K562 (cell line): ENCODE measurements at regions not wholly inside any gene's neighbourhood (a gene's known extent, or its start where the extent isn't known, plus 50 kb on each side); places are given as distances from the start of the nearest gene placed in this dataset.

Experiments
- ATAC-seq: fragments of 200-7000 bp; cut with Tn5 transposase; 3 replicates; pipeline ENCODE4 v1.9.1; 2020; ENCODE audit warnings: moderate library complexity
- BruUV-seq: library from RNA; stranded (reverse); fragments of 400-500 nt; replicated peaks from 2 replicates; lab custom pipeline; 2021; lab: Mats Ljungman, UMichigan
- CTCF ChIA-PET: fragments of 300-600 bp; formaldehyde crosslinking; extraction: SDS; loops from one replicate; lab custom pipeline; 2021; ENCODE audit warnings: low intra/inter-chr PET ratio; lab: Yijun Ruan, JAX
- POLR2A ChIA-PET: fragments of 300-600, 350-650 bp; sonication (Branson Sonifier 250); formaldehyde crosslinking; extraction: SDS; loops from one replicate; lab custom pipeline; 2021; ENCODE audit warnings: antibody characterized with exemption, inconsistent platforms; lab: Yijun Ruan, JAX
- DNase-seq, 4 experiments: peaks; one replicate each; pipeline versions ENCODE4 v3.0.0 to v3.0.0-alpha.2; 2011 to 2018; ENCODE audit warnings: low spot score in 3 of 4, mixed read lengths in 3 of 4; ENCODE audit errors: extremely low read depth in 1 of 4
- FAIRE-seq: peaks from 2 replicates; lab custom pipeline; 2011; peaks lifted over from hg19 to GRCh38; lab: Jason Lieb, UNC
- H2AFZ ChIP-seq: 2 replicates; pipeline ENCODE4 v1.6.0; 2011; ENCODE audit warnings: low read depth, low read length, control low read depth, inconsistent platforms
- H3K27ac ChIP-seq: fragments of 200-600 bp; 3 replicates; pipeline ENCODE4 v1.8.0; 2011; ENCODE audit warnings: low read depth, mild to moderate bottlenecking, control low read depth, inconsistent platforms, low read length, moderate library complexity, mixed read lengths; ENCODE audit errors: extremely low read depth
- H3K27me3 ChIP-seq, 2 experiments: fragments of 300-600 bp in 1 of 2; 2 replicates in 1 of 2; 3 replicates in 1 of 2; pipeline versions ENCODE4 v1.6.0 to v1.8.0; 2011; ENCODE audit warnings: inconsistent platforms in 2 of 2, low read length in 2 of 2, mild to moderate bottlenecking in 1 of 2, mixed read lengths in 1 of 2, moderate library complexity in 1 of 2; ENCODE audit not compliant: control insufficient read depth in 2 of 2, insufficient read depth in 2 of 2
- H3K36me3 ChIP-seq: fragments of 300-600 bp; 3 replicates; pipeline ENCODE4 v1.8.0; 2011; ENCODE audit warnings: mild to moderate bottlenecking, low read length, inconsistent platforms; ENCODE audit not compliant: control insufficient read depth, insufficient read depth
- H3K4me1 ChIP-seq, 2 experiments: fragments of 200-600 bp in 1 of 2; replicated peaks in 1 of 2; 2 replicates in 1 of 2; 3 replicates in 1 of 2; pipeline versions ENCODE4 v1.5.1 to v1.8.0; 2011; ENCODE audit warnings: inconsistent platforms in 2 of 2, low read length in 2 of 2, mild to moderate bottlenecking in 1 of 2, mixed read lengths in 1 of 2, moderate library complexity in 1 of 2; ENCODE audit not compliant: control insufficient read depth in 2 of 2, insufficient read depth in 2 of 2
- H3K4me2 ChIP-seq: 2 replicates; pipeline ENCODE4 v1.6.1; 2011; ENCODE audit warnings: low read length, control low read depth, inconsistent platforms, mixed read lengths; ENCODE audit not compliant: insufficient read depth
- H3K4me3 ChIP-seq: fragments of 200-600 bp; sonication (generic), shearing (Covaris generic); 2 replicates; pipeline ENCODE4 v1.5.1; 2016; ENCODE audit warnings: control low read depth, inconsistent platforms
- H3K79me2 ChIP-seq: fragments of 200-600 bp; 3 replicates; pipeline ENCODE4 v1.8.0; 2011; ENCODE audit warnings: low read length, inconsistent platforms; ENCODE audit not compliant: control insufficient read depth, insufficient read depth
- H3K9ac ChIP-seq, 2 experiments: 2 replicates each; pipeline versions ENCODE4 v1.6.0 to v1.6.1; 2011; ENCODE audit warnings: low read depth in 2 of 2, low read length in 2 of 2, control low read depth in 1 of 2, inconsistent platforms in 1 of 2, mild to moderate bottlenecking in 1 of 2, mixed read lengths in 1 of 2; ENCODE audit not compliant: insufficient read depth in 1 of 2
- H3K9me1 ChIP-seq: one replicate; pipeline ENCODE4 v1.6.0; 2011; ENCODE audit warnings: inconsistent platforms, mild to moderate bottlenecking, low read length, moderate library complexity; ENCODE audit not compliant: control insufficient read depth, insufficient read depth
- H3K9me3 ChIP-seq: replicated peaks from 2 replicates; pipeline ENCODE4 v1.5.1; 2011; ENCODE audit warnings: low read depth, low read length, inconsistent platforms; ENCODE audit not compliant: control insufficient read depth, insufficient read depth
- H4K20me1 ChIP-seq: replicated peaks from 2 replicates; pipeline ENCODE4 v1.6.1; 2011; ENCODE audit warnings: low read length, inconsistent platforms, mixed read lengths; ENCODE audit not compliant: control insufficient read depth, insufficient read depth
- MAFF ChIP-seq: IDR thresholded peaks from 2 replicates; pipeline ENCODE4 v1.6.1; 2012; ENCODE audit warnings: low read length, improper control_type of control experiment
- RBM39 ChIP-seq: fragments of 200-400 bp; formaldehyde crosslinking; optimal IDR thresholded peaks from 2 replicates; pipeline ENCODE3; 2018; ENCODE audit warnings: low read depth, low read length
- SRSF9 ChIP-seq: fragments of 200-400 bp; formaldehyde crosslinking; IDR thresholded peaks from 2 replicates; pipeline ENCODE4 v1.6.1; 2017; ENCODE audit warnings: low read depth, low read length, borderline replicate concordance
- WGBS: fragments of 100-300 bp; shearing (Covaris generic); methylation state at CpG from one replicate; pipeline ENCODE4 v1.1.6; 2016; ENCODE audit warnings: low coverage, mixed read lengths; ENCODE audit not compliant: insufficient coverage; ENCODE audit errors: missing lambda C conversion rate; 5-methylcytosine and 5-hydroxymethylcytosine counted together
- in situ Hi-C: fragments of 300-500 bp; cut with MboI; formaldehyde crosslinking; loops from 4 replicates; pipeline ENCODE4 v1.15.0; 2018; ENCODE audit warnings: inconsistent platforms, mixed read lengths
- intact Hi-C: fragments of 100-400 bp; cut with micrococcal nuclease; formaldehyde crosslinking; loops from 2 replicates; pipeline ENCODE4 v1.14.2; 2022
- TF ChIP-seq, protein P1 (sequence below): fragments of 450-650 bp; formaldehyde crosslinking; IDR thresholded peaks from 2 replicates; pipeline ENCODE4 v1.4.0; 2020; ENCODE audit warnings: mild to moderate bottlenecking, mixed read lengths

- TF ChIP-seq RBM39 (no peak), SRSF9 (no peak)
Measured at GRCh38 chr1:214174508-214175199, 106.3 kb upstream of the SMYD2 start (continued).

GRCh38 chr1:214178102-214178501 lies 102.9 kb upstream of the SMYD2 start:
- Histone ChIP-seq H3K9me3 (no peaks in the 10 kb centered on the region), H3K27ac (no peak overlapping the region), H3K4me3 (no peak overlapping the region), H4K20me1 (no peaks in the 10 kb centered on the region), H3K4me2 (no peak overlapping the region), H3K27me3 (no peaks in the 10 kb centered on the region), H3K9ac (no peak overlapping the region), H3K79me2 (no peaks in the 10 kb centered on the region), H3K9me1 (no peaks in the 10 kb centered on the region), H2AFZ (no peak overlapping the region), H3K4me1 (no peaks in the 10 kb centered on the region), H3K36me3 (no peaks in the 10 kb centered on the region)
- BruUV-seq, result no TSS peak
- no peak for TF ChIP-seq MAFF
- TF ChIP-seq, protein P1, sequence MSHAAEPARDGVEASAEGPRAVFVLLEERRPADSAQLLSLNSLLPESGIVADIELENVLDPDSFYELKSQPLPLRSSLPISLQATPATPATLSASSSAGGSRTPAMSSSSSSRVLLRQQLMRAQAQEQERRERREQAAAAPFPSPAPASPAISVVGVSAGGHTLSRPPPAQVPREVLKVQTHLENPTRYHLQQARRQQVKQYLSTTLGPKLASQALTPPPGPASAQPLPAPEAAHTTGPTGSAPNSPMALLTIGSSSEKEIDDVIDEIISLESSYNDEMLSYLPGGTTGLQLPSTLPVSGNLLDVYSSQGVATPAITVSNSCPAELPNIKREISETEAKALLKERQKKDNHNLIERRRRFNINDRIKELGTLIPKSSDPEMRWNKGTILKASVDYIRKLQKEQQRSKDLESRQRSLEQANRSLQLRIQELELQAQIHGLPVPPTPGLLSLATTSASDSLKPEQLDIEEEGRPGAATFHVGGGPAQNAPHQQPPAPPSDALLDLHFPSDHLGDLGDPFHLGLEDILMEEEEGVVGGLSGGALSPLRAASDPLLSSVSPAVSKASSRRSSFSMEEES (CRISPR knock-in tag), result peak; percentile 22; the same call in 1 of the 2 replicates
- no peak for DNase-seq
- no peak for FAIRE-seq
- ATAC-seq, result no peak
- 2% methylated on average over 2 of the region's 2 CpGs for WGBS
- CTCF ChIA-PET, result no interaction called here
- POLR2A ChIA-PET, result interaction anchor here (0.5 kb wide), 1 partner anchor 10 kb away, joined by 4 read pairs; no protein-coding TSS in a partner anchor
- in situ Hi-C loops, result no loop called here
- intact Hi-C loops, result no loop called here
